Activated naive CD8-positive, alpha-beta T cell (primary cell): ENCODE measurements at regions not wholly inside any gene's neighbourhood (a gene's known extent, or its start where the extent isn't known, plus 50 kb on each side); places are given as distances from the start of the nearest gene placed in this dataset.
"Not testable (repeated sequence)": the region's sequence is repeated elsewhere in the genome, so short reads cannot be mapped to it uniquely, and the experiment has no call there.

ENCODE experiments used
- H3K27ac Mint-ChIP-seq: one replicate; pipeline ENCODE4 v1.8.0; 2021; ENCODE audit warnings: mixed read lengths
- H3K27me3 Mint-ChIP-seq: one replicate; pipeline ENCODE4 v1.8.0; 2021; ENCODE audit warnings: mixed read lengths
- H3K36me3 Mint-ChIP-seq: one replicate; pipeline ENCODE4 v1.8.0; 2021; ENCODE audit warnings: mixed read lengths
- H3K4me1 Mint-ChIP-seq: one replicate; pipeline ENCODE4 v1.8.0; 2021; ENCODE audit warnings: low read depth, mixed read lengths
- H3K4me3 Mint-ChIP-seq: one replicate; pipeline ENCODE4 v1.8.0; 2021; ENCODE audit warnings: mild to moderate bottlenecking, mixed read lengths
- H3K9me3 Mint-ChIP-seq: one replicate; pipeline ENCODE4 v1.8.0; 2021; ENCODE audit warnings: low read depth, mixed read lengths

DNA sequence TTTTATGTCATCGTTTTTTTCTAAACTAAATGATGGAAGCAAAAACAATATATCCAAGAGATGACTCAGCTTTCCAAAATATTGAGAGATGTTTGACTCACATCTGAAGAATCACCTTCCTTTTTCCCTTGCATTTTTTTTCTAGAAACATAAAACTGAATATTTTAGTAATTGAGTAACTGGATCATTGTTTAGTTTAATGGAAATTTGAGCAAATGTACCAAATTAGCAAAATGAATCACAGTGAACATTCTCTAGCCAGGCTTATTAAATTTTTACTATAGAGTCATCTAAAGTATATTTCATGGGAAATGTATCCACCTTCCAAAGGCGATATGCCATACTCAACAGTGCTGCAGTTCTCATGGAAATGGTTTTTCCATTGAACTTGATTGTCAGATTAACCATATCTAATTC lies 145.5 kb downstream of the TENT5A start:
- Mint-ChIP-seq H3K9me3 (no peaks in the 10 kb centered on the region), H3K4me3 (no peak overlapping the region), H3K36me3 (no peaks in the 10 kb centered on the region), H3K4me1 (no peaks in the 10 kb centered on the region), H3K27me3 (no peaks in the 10 kb centered on the region), H3K27ac (no peak overlapping the region)

DNA sequence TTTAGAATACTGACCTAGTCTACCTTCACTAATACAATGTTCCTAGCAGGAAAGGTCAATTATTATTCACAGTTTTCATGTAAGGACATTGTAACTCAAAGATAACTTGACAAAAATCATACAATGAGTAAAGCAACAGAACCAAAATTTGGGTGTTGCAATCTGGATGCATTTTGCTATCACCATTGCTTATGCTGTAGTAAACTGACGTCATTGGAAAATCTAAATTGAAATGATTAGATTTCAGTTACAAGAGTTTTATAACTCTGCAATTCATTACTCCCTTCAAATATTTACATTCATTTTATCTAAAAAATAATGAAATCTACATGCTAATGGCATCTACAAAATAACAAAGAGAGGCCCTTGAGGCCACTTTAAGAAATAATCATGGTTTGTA lies 147.0 kb downstream of the TENT5A start:
- Mint-ChIP-seq H3K27me3 (no peaks in the 10 kb centered on the region), H3K27ac (no peak overlapping the region), H3K9me3 (no peaks in the 10 kb centered on the region), H3K4me3 (no peak overlapping the region), H3K36me3 (no peaks in the 10 kb centered on the region), H3K4me1 (no peaks in the 10 kb centered on the region)

GRCh38 chr6:81601918-81602317 lies 150.6 kb downstream of the TENT5A start:
- Mint-ChIP-seq H3K27me3 (no peaks in the 10 kb centered on the region), H3K4me3 (no peak overlapping the region), H3K9me3 (no peaks in the 10 kb centered on the region), H3K27ac (no peak overlapping the region), H3K36me3 (no peaks in the 10 kb centered on the region), H3K4me1 (no peaks in the 10 kb centered on the region)

DNA sequence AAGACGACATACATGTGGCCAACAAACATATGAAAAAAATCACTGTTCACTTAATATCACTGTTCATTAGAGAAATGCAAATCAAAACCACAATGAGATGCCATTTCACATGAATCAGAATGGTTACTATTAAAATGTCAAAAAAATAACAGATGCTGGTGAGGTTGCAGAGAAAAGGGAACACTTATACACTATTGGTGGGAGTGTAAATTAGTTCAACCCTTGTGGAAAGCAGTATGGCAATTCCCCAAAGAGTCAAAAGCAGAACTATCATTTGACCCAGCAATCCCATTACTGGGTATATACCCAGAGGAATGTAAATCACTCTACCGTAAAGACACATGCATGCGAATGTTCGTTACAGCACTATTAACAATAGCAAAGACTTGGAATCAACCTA lies 152.0 kb downstream of the TENT5A start:
- not testable (repeated sequence) for H3K4me1 Mint-ChIP-seq, H3K4me3 Mint-ChIP-seq, H3K36me3 Mint-ChIP-seq, H3K27ac Mint-ChIP-seq, H3K9me3 Mint-ChIP-seq, H3K27me3 Mint-ChIP-seq

- H3K27ac Mint-ChIP-seq, result no peak overlapping the region
- no peaks in the 10 kb centered on the region for H3K4me1 Mint-ChIP-seq
- no peaks in the 10 kb centered on the region for H3K27me3 Mint-ChIP-seq
- H3K4me3 Mint-ChIP-seq, result no peak overlapping the region
- no peaks in the 10 kb centered on the region for H3K9me3 Mint-ChIP-seq
- H3K36me3 Mint-ChIP-seq, result no peaks in the 10 kb centered on the region
Observed at GRCh38 chr6:81594501-81594900, 158.0 kb downstream of the TENT5A start.

DNA sequence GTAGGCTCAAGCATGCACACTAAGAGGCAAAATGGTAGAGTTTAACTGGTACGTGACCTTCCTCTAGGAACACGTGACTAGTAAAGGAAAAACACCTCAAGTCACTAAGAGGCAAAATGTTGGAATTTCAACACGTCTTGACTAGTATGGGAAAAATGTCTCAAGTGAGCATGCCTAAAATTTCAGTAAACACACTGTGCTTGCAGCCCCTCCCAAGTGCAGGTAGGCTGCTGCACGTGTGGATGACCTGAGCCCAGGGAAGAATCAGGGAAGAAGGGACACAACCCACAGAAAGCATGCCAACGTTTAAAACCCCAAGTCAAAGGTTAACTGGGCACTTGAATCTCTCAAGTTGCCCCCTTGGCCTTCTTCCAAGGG lies 162.2 kb downstream of the TENT5A start:
- no peaks in the 10 kb centered on the region for H3K27me3 Mint-ChIP-seq
- no peaks in the 10 kb centered on the region for H3K9me3 Mint-ChIP-seq
- no peaks in the 10 kb centered on the region for H3K36me3 Mint-ChIP-seq
- no peak overlapping the region for H3K4me3 Mint-ChIP-seq
- H3K27ac Mint-ChIP-seq, result no peak overlapping the region
- no peaks in the 10 kb centered on the region for H3K4me1 Mint-ChIP-seq

- Mint-ChIP-seq H3K36me3 (no peaks in the 10 kb centered on the region), H3K4me3 (no peak overlapping the region), H3K27ac (no peak overlapping the region), H3K4me1 (no peaks in the 10 kb centered on the region), H3K27me3 (no peaks in the 10 kb centered on the region), H3K9me3 (no peaks in the 10 kb centered on the region)
Observed at GRCh38 chr6:81589465-81590313, 162.8 kb downstream of the TENT5A start.

DNA sequence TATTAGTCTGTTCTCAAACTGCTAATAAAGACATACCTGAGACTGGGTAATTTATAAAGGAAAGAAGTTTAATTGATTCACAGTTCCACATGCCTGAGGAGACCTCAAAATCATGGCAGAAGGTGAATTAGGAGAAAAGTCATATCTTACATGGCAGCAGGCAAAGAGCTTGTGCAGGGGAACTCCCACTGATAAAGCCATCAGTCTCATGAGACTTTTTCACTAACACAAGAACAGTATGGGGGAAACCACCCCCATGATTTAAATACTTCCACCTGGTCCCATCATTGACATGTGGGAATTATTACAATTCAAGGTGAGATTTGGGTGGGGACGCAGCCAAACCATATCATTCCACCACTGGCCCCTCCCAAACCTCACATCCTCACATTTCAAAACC lies 166.8 kb downstream of the TENT5A start:
- H3K36me3 Mint-ChIP-seq, H3K9me3 Mint-ChIP-seq, H3K27me3 Mint-ChIP-seq, H3K4me3 Mint-ChIP-seq, H3K4me1 Mint-ChIP-seq, H3K27ac Mint-ChIP-seq: not testable (repeated sequence)

DNA sequence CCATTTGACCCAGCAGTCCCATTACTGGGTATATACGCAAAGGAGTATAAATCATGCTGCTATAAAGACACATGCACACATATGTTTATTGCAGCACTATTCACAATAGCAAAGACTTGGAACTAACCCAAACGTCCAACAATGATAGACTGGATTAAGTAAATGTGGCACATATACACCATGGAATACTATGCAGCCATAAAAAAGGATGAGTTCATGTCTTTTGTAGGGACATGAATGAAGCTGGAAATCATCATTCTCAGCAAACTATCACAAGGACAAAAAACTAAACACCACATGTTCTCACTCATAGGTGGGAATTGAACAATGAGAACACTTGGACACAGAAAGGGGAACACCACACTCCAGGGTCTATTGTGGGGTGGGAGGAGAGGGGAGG lies 168.3 kb downstream of the TENT5A start:
- H3K36me3 Mint-ChIP-seq, H3K27ac Mint-ChIP-seq, H3K4me1 Mint-ChIP-seq, H3K27me3 Mint-ChIP-seq, H3K9me3 Mint-ChIP-seq, H3K4me3 Mint-ChIP-seq: not testable (repeated sequence)

DNA sequence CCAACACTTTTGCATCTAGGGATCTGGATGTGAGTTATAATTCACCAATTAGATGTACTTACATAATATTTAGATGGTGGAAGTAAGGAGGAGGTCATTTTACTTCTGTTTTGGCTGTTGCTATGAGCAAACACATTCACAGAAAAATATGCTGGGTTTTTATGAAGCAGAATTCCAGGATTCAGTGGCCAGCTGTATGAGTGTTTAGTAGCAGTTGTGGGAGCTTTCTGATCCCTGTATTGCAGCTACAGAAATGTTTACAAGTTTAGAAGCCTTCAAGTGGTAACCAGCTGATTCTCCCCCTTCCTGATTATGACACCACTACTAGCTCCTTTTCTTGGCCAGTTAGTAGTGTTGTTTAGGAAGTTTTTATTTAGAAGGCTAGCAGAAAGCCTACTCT lies 177.0 kb downstream of the TENT5A start:
- H3K4me3 Mint-ChIP-seq, result no peak overlapping the region
- H3K4me1 Mint-ChIP-seq, result no peaks in the 10 kb centered on the region
- no peak overlapping the region for H3K27ac Mint-ChIP-seq
- no peaks in the 10 kb centered on the region for H3K27me3 Mint-ChIP-seq
- peaks cover 13% of the 10 kb centered on the region for H3K9me3 Mint-ChIP-seq
- H3K36me3 Mint-ChIP-seq, result no peaks in the 10 kb centered on the region

GRCh38 chr6:81572020-81572419 lies 180.5 kb downstream of the TENT5A start:
- no peak overlapping the region for H3K4me3 Mint-ChIP-seq
- no peaks in the 10 kb centered on the region for H3K4me1 Mint-ChIP-seq
- H3K36me3 Mint-ChIP-seq, result no peaks in the 10 kb centered on the region
- no peaks in the 10 kb centered on the region for H3K27me3 Mint-ChIP-seq
- no peak overlapping the region for H3K27ac Mint-ChIP-seq
- peaks cover 11% of the 10 kb centered on the region for H3K9me3 Mint-ChIP-seq

DNA sequence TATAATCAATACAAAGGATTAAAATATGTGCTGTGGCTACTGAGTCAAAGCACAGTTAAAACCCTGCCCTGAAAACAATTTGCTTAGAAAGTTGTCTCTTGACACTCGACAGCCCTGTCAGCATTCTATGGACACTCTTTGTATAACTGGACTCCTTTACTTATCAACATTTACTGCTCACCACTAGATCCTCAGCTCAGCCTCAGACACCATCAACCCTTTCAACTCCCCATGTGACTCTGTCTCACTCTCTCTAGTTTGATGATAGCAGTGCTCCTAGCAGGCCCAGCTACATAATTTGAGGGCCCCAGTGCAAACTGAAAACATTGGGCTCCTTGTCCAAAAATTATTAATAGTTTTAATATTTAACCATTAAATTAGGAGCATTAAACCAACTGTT lies 181.8 kb downstream of the TENT5A start:
- H3K4me1 Mint-ChIP-seq, result no peaks in the 10 kb centered on the region
- H3K9me3 Mint-ChIP-seq, result peaks cover 5% of the 10 kb centered on the region
- no peak overlapping the region for H3K27ac Mint-ChIP-seq
- H3K36me3 Mint-ChIP-seq, result no peaks in the 10 kb centered on the region
- no peak overlapping the region for H3K4me3 Mint-ChIP-seq
- no peaks in the 10 kb centered on the region for H3K27me3 Mint-ChIP-seq

- no peaks in the 10 kb centered on the region for H3K27me3 Mint-ChIP-seq
Observed at GRCh38 chr6:81568973-81569372, 183.5 kb downstream of the TENT5A start.

DNA sequence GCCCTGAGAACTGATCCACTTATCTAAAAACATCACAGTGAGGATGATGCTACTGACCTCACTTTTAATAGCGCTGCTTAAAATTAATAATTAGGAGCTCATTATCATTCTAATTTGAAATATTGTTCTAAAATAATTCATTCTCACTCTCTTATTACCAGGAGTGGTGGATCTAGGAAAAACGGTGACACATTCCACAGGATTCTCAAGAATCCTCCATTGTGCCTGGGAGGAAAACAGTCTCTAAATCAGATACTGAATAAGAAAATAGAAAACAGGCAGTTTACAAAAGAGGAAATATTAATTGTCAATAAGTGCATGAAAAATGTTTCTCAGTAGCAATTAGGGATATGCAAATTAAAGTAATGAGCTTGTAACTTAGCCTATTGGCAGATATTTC lies 187.4 kb downstream of the TENT5A start:
- H3K27ac Mint-ChIP-seq, result no peak overlapping the region
- no peaks in the 10 kb centered on the region for H3K4me1 Mint-ChIP-seq
- H3K9me3 Mint-ChIP-seq, result no peaks in the 10 kb centered on the region
- no peak overlapping the region for H3K4me3 Mint-ChIP-seq
- H3K36me3 Mint-ChIP-seq, result no peaks in the 10 kb centered on the region
- H3K27me3 Mint-ChIP-seq, result no peaks in the 10 kb centered on the region

More at GRCh38 chr6:81568973-81569372, 183.5 kb downstream of the TENT5A start:
- H3K4me3 Mint-ChIP-seq, result no peak overlapping the region
- no peak overlapping the region for H3K27ac Mint-ChIP-seq
- H3K36me3 Mint-ChIP-seq, result no peaks in the 10 kb centered on the region
- peaks cover 5% of the 10 kb centered on the region for H3K9me3 Mint-ChIP-seq
- H3K4me1 Mint-ChIP-seq, result no peaks in the 10 kb centered on the region

- Mint-ChIP-seq H3K36me3 (no peaks in the 10 kb centered on the region), H3K9me3 (no peaks in the 10 kb centered on the region), H3K4me3 (no peak overlapping the region), H3K27me3 (peaks cover 1% of the 10 kb centered on the region), H3K4me1 (no peaks in the 10 kb centered on the region), H3K27ac (no peak overlapping the region)
Observed at GRCh38 chr6:81564470-81565068, 187.9 kb downstream of the TENT5A start.

GRCh38 chr6:81562169-81562568 lies 190.3 kb downstream of the TENT5A start:
- no peaks in the 10 kb centered on the region for H3K9me3 Mint-ChIP-seq
- H3K27me3 Mint-ChIP-seq, result peaks cover 1% of the 10 kb centered on the region
- H3K4me1 Mint-ChIP-seq, result no peaks in the 10 kb centered on the region
- no peaks in the 10 kb centered on the region for H3K36me3 Mint-ChIP-seq
- no peak overlapping the region for H3K4me3 Mint-ChIP-seq
- H3K27ac Mint-ChIP-seq, result no peak overlapping the region
